Peyer's patch (tissue), 4 donors: ENCODE measurements at regions not wholly inside any gene's neighbourhood (a gene's known extent, or its start where the extent isn't known, plus 50 kb on each side); places are given as distances from the start of the nearest gene placed in this dataset.
"Not testable (repeated sequence)": the region's sequence is repeated elsewhere in the genome, so short reads cannot be mapped to it uniquely, and the experiment has no call there.

Experiments
- DNase-seq, 3 donors: peaks; one replicate each; pipeline ENCODE4 v3.0.0-alpha.2; 2017 to 2019
- H3K27ac ChIP-seq, 4 donors: fragments of 200-600 bp; sonication (generic); one replicate each; pipeline ENCODE4 v1.5.1; 2016 to 2019
- H3K27me3 ChIP-seq, 2 donors: fragments of 200-600 bp; sonication (generic); one replicate each; pipeline ENCODE4 v1.5.1; 2019
- H3K36me3 ChIP-seq, 3 donors: fragments of 200-600 bp; sonication (generic); one replicate each; pipeline ENCODE4 v1.5.1; 2016 to 2019
- H3K4me1 ChIP-seq, 4 donors: fragments of 200-600 bp; sonication (generic); one replicate each; pipeline ENCODE4 v1.5.1; 2016 to 2019
- H3K4me3 ChIP-seq, 4 donors: fragments of 200-600 bp; sonication (generic); 1 replicate in 3 of 4; 2 replicates in 1 of 4; pipeline ENCODE4 v1.5.1; 2016 to 2019; ENCODE audit warnings: mild to moderate bottlenecking in 1 of 4
- H3K9me3 ChIP-seq, 4 donors: fragments of 200-600 bp; sonication (generic); one replicate each; pipeline ENCODE4 v1.5.1; 2016 to 2019; ENCODE audit warnings: mild to moderate bottlenecking in 1 of 4
- POLR2A ChIP-seq, 2 donors: fragments of 450-650 bp; IDR thresholded peaks; one replicate each; pipeline ENCODE4 v1.5.1; 2017; ENCODE audit warnings: antibody characterized with exemption in 2 of 2, mild to moderate bottlenecking in 2 of 2, moderate library complexity in 2 of 2
- TF ChIP-seq, protein P1 (sequence below), 6 experiments: fragments of 450-650 bp in 4 of 6; fragments of 200-600 bp in 2 of 6; sonication (generic) in 1 of 6; IDR thresholded peaks; one replicate each; pipeline ENCODE4 v1.5.1; 2017 to 2019; ENCODE audit warnings: antibody characterized with exemption in 6 of 6, mild to moderate bottlenecking in 3 of 6, moderate library complexity in 1 of 6

DNA sequence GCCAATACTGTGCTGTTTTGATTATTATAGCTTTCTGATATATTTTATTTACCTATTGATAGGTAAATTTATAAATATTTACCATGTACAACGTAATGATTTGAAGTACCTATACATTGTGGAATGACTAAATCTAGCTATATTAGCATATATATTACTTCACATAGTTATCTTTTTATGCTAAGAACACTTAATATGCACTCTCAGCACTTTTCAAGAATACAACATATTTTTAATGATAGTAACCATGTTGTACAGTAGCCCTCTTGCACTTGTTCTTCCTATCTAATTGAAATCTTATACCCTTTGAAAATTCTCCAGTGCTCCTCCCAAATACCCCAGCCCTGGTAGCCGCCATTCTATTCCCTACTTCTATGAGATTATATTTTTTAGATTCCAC is 604.0 kb upstream of the KIF2B start:
- no peak overlapping the region for H3K4me3 ChIP-seq

GRCh38 chr17:53217311-53217710 is 605.4 kb upstream of the KIF2B start:
- Histone ChIP-seq H3K27me3 (no peaks in the 10 kb centered on the region), H3K4me3 (no peak overlapping the region), H3K36me3 (no peaks in the 10 kb centered on the region), H3K9me3 (no peaks in the 10 kb centered on the region), H3K4me1 (no peaks in the 10 kb centered on the region), H3K27ac (no peak overlapping the region)
- DNase-seq, result no peak
- TF ChIP-seq POLR2A (IDR thresholded peaks at IDR 0.05), result no peak
- TF ChIP-seq, protein P1, sequence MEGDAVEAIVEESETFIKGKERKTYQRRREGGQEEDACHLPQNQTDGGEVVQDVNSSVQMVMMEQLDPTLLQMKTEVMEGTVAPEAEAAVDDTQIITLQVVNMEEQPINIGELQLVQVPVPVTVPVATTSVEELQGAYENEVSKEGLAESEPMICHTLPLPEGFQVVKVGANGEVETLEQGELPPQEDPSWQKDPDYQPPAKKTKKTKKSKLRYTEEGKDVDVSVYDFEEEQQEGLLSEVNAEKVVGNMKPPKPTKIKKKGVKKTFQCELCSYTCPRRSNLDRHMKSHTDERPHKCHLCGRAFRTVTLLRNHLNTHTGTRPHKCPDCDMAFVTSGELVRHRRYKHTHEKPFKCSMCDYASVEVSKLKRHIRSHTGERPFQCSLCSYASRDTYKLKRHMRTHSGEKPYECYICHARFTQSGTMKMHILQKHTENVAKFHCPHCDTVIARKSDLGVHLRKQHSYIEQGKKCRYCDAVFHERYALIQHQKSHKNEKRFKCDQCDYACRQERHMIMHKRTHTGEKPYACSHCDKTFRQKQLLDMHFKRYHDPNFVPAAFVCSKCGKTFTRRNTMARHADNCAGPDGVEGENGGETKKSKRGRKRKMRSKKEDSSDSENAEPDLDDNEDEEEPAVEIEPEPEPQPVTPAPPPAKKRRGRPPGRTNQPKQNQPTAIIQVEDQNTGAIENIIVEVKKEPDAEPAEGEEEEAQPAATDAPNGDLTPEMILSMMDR (IDR thresholded peaks at IDR 0.05), result no peak

More for the DNA sequence above, 604.0 kb upstream of the KIF2B start:
- H3K27me3 ChIP-seq, result no peaks in the 10 kb centered on the region
- no peak for DNase-seq
- TF ChIP-seq, protein P1 (IDR thresholded peaks at IDR 0.05), result no peak
- TF ChIP-seq POLR2A (IDR thresholded peaks at IDR 0.05), result no peak
- no peak overlapping the region for H3K27ac ChIP-seq
- H3K9me3 ChIP-seq, result no peaks in the 10 kb centered on the region
- H3K4me1 ChIP-seq, result no peaks in the 10 kb centered on the region
- no peaks in the 10 kb centered on the region for H3K36me3 ChIP-seq

DNA sequence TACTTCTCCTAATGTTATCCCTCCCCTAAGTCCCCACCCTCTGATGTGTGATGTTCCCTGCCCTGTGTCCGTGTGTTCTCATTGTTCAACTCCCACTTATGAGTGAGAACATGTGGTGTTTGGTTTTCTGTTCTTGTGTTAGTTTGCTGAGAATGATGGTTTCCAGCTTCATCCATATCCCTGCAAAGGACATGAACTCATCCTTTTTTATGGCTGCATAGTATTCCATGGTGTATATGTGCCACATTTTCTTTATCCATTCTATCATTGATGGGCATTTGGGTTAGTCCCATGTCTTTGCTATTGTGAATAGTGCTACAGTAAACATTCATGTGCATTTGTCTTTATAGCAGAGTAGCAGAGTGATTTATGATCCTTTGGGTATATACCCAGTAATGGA is 613.8 kb upstream of the KIF2B start:
- not testable (repeated sequence) for H3K36me3 ChIP-seq, H3K27ac ChIP-seq, DNase-seq, H3K4me1 ChIP-seq, H3K4me3 ChIP-seq, H3K9me3 ChIP-seq, H3K27me3 ChIP-seq

GRCh38 chr17:53193044-53193443 is 629.7 kb upstream of the KIF2B start:
- Histone ChIP-seq H3K27me3 (no peaks in the 10 kb centered on the region), H3K9me3 (no peaks in the 10 kb centered on the region), H3K4me1 (no peaks in the 10 kb centered on the region), H3K27ac (no peak overlapping the region), H3K4me3 (no peak overlapping the region), H3K36me3 (no peaks in the 10 kb centered on the region)
- no peak for DNase-seq
- TF ChIP-seq POLR2A (IDR thresholded peaks at IDR 0.05), result no peak
- TF ChIP-seq, protein P1 (IDR thresholded peaks at IDR 0.05), result no peak

GRCh38 chr17:53191878-53192277 is 630.8 kb upstream of the KIF2B start:
- no peaks in the 10 kb centered on the region for H3K4me1 ChIP-seq
- no peak for TF ChIP-seq POLR2A (IDR thresholded peaks at IDR 0.05)
- TF ChIP-seq, protein P1 (IDR thresholded peaks at IDR 0.05), result no peak
- H3K4me3 ChIP-seq, result no peak overlapping the region

GRCh38 chr17:53186001-53186400 is 636.7 kb upstream of the KIF2B start:
- Histone ChIP-seq H3K4me1 (no peaks in the 10 kb centered on the region), H3K27me3 (no peaks in the 10 kb centered on the region), H3K27ac (no peak overlapping the region), H3K4me3 (no peak overlapping the region), H3K36me3 (no peaks in the 10 kb centered on the region), H3K9me3 (peaks cover 0 to 5% (median 0%) of the 10 kb centered on the region in 4 donors)
- TF ChIP-seq, protein P1 (IDR thresholded peaks at IDR 0.05), result no peak
- TF ChIP-seq POLR2A (IDR thresholded peaks at IDR 0.05), result no peak
- DNase-seq, result no peak

More at GRCh38 chr17:53191878-53192277, 630.8 kb upstream of the KIF2B start:
- no peaks in the 10 kb centered on the region for H3K36me3 ChIP-seq
- no peaks in the 10 kb centered on the region for H3K27me3 ChIP-seq
- DNase-seq, result no peak
- no peaks in the 10 kb centered on the region for H3K9me3 ChIP-seq
- no peak overlapping the region for H3K27ac ChIP-seq
